Ammon's horn (tissue), 1 donor: ENCODE measurements at regions not wholly inside any gene's neighbourhood (a gene's known extent, or its start where the extent isn't known, plus 50 kb on each side); places are given as distances from the start of the nearest gene placed in this dataset.

Experiments
- DNase-seq: peaks from one replicate; pipeline ENCODE4 v3.0.0-alpha.2; 2016; ENCODE audit warnings: low spot score

DNA sequence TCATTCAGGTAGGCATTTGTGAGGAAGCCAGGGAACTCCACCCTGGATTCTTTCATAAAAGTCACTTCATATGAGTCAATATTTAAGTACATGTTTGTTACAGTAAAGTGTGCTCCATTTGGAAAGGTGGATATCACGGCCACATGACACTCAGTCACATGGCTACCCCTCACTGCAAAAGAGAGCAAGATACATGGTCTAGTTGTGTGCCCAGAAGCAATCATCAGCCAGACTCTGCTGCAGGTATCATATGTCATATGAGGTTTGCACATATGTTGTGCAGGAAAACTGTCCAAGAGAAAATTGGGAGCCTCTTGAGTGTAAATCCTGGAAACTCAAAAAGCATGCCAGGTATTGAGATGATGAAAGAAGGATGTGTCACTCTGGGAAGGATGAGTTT, 55.0 kb upstream of the NMNAT3 start:
- no peak for DNase-seq

DNA sequence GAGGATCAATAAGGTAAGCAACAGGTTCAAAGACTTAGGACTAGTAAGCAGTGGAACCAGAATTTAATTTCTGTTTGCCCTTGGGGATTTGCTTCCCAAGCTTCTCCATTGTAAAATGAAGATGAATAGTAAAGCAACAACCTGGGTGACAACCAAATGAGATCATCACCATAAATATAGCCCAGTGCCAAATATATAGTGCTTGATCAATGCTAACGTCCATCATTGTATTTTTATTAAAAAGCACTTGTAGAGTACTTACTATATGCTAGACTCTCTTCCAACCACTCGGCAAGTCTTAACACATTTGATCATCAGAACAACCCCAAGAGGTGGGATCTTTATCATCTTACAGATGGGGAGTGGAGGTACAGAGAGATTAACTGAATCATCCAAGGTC, 51.5 kb upstream of the NMNAT3 start:
- DNase-seq, result no peak

DNA sequence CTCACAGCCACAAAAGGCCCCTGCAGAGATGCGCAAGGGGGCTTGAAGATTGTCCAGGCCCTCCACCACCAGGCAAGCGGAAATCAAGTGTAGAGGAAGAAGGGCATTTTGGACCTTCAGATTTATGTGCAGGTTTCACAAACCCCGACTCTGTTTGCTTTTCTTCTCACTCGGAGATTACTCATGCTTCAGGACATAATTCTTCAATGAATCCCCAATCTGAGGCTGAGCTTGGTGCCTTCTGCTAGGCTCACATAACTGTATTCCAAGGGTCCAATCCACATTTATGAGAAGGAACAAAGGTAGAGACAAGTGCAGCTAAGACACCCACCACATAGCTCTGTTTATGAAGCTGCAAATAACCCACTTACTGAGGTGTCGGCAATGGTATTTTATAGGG, 50.6 kb upstream of the NMNAT3 start:
- no peak for DNase-seq
